IgD-negative memory B cell (primary cell): ENCODE measurements at regions not wholly inside any gene's neighbourhood (a gene's known extent, or its start where the extent isn't known, plus 50 kb on each side); places are given as distances from the start of the nearest gene placed in this dataset.

ENCODE experiments used
- H3K27ac Mint-ChIP-seq, 3 donors: one replicate each; pipeline ENCODE4 v1.8.0; 2020 to 2022; ENCODE audit warnings: mild to moderate bottlenecking in 3 of 3, mixed read lengths in 3 of 3, moderate library complexity in 1 of 3
- H3K27me3 Mint-ChIP-seq: one replicate; pipeline ENCODE4 v1.8.0; 2021; ENCODE audit warnings: mixed read lengths
- H3K36me3 Mint-ChIP-seq: one replicate; pipeline ENCODE4 v1.8.0; 2020; ENCODE audit warnings: mild to moderate bottlenecking, mixed read lengths
- H3K4me1 Mint-ChIP-seq, 3 donors: one replicate each; pipeline ENCODE4 v1.8.0; 2020 to 2022; ENCODE audit warnings: mixed read lengths in 3 of 3, mild to moderate bottlenecking in 1 of 3
- H3K4me3 Mint-ChIP-seq, 4 donors: one replicate each; pipeline ENCODE4 v1.8.0; 2020 to 2022; ENCODE audit warnings: mild to moderate bottlenecking in 4 of 4, mixed read lengths in 4 of 4, moderate library complexity in 3 of 4
- H3K9me3 Mint-ChIP-seq, 3 donors: one replicate each; pipeline ENCODE4 v1.8.0; 2020 to 2021; ENCODE audit warnings: mixed read lengths in 3 of 3, mild to moderate bottlenecking in 1 of 3

- Mint-ChIP-seq H3K36me3 (no peaks in the 10 kb centered on the region), H3K9me3 (peaks cover 0 to under 1% (median 0%) of the 10 kb centered on the region in 3 donors), H3K4me3 (no peak overlapping the region), H3K4me1 (peaks cover 0 to 1% (median 0%) of the 10 kb centered on the region in 3 donors), H3K27ac (no peak overlapping the region), H3K27me3 (peaks cover 4% of the 10 kb centered on the region)
Observed at GRCh38 chr7:131781-132482, 60.4 kb upstream of the FAM20C start.

- Mint-ChIP-seq H3K27ac (no peak overlapping the region), H3K4me1 (peaks cover 0 to 1% (median 0%) of the 10 kb centered on the region in 3 donors), H3K9me3 (peaks cover 0 to 2% (median 0%) of the 10 kb centered on the region in 3 donors), H3K4me3 (no peak overlapping the region), H3K36me3 (no peaks in the 10 kb centered on the region), H3K27me3 (peaks cover 4% of the 10 kb centered on the region)
Observed at GRCh38 chr7:132899-133298, 59.5 kb upstream of the FAM20C start.

- Mint-ChIP-seq H3K4me1 (peaks cover 0 to 1% (median 0%) of the 10 kb centered on the region in 3 donors), H3K36me3 (no peaks in the 10 kb centered on the region), H3K27me3 (peaks cover 4% of the 10 kb centered on the region), H3K27ac (no peak overlapping the region), H3K4me3 (no peak overlapping the region), H3K9me3 (peaks cover 0 to 2% (median 0%) of the 10 kb centered on the region in 3 donors)
Observed at GRCh38 chr7:133470-133869, 58.9 kb upstream of the FAM20C start.

GRCh38 chr7:134029-134428, 58.3 kb upstream of the FAM20C start:
- Mint-ChIP-seq H3K27ac (no peak overlapping the region), H3K4me3 (no peak overlapping the region), H3K4me1 (peaks cover 0 to 1% (median 0%) of the 10 kb centered on the region in 3 donors), H3K36me3 (no peaks in the 10 kb centered on the region), H3K27me3 (peaks cover 4% of the 10 kb centered on the region), H3K9me3 (peaks cover 0 to 2% (median 0%) of the 10 kb centered on the region in 3 donors)

GRCh38 chr7:134561-135256, 57.7 kb upstream of the FAM20C start:
- Mint-ChIP-seq H3K9me3 (peaks cover 0 to 2% (median 0%) of the 10 kb centered on the region in 3 donors), H3K36me3 (no peaks in the 10 kb centered on the region), H3K27me3 (peaks cover 4% of the 10 kb centered on the region), H3K4me1 (peaks cover 0 to 1% (median 0%) of the 10 kb centered on the region in 3 donors), H3K27ac (no peak overlapping the region), H3K4me3 (no peak overlapping the region)

- Mint-ChIP-seq H3K4me3 (no peak overlapping the region), H3K27me3 (peaks cover 4% of the 10 kb centered on the region), H3K4me1 (no peaks in the 10 kb centered on the region), H3K36me3 (no peaks in the 10 kb centered on the region), H3K27ac (no peak overlapping the region), H3K9me3 (peaks cover 0 to 2% (median 0%) of the 10 kb centered on the region in 3 donors)
Observed at GRCh38 chr7:135257-135653, 57.1 kb upstream of the FAM20C start.

GRCh38 chr7:135731-136645, 56.4 kb upstream of the FAM20C start:
- no peaks in the 10 kb centered on the region for H3K4me1 Mint-ChIP-seq
- H3K36me3 Mint-ChIP-seq, result no peaks in the 10 kb centered on the region
- no peak overlapping the region for H3K27ac Mint-ChIP-seq
- peak overlapping the region in 1 of 4 donors; percentile 15 for H3K4me3 Mint-ChIP-seq
- peaks cover 0 to 2% (median 0%) of the 10 kb centered on the region in 3 donors for H3K9me3 Mint-ChIP-seq
- H3K27me3 Mint-ChIP-seq, result peaks cover 4% of the 10 kb centered on the region

- Mint-ChIP-seq H3K4me3 (no peak overlapping the region), H3K36me3 (no peaks in the 10 kb centered on the region), H3K9me3 (peaks cover 0 to 2% (median 0%) of the 10 kb centered on the region in 3 donors), H3K4me1 (no peaks in the 10 kb centered on the region), H3K27ac (no peak overlapping the region), H3K27me3 (peaks cover 4% of the 10 kb centered on the region)
Observed at GRCh38 chr7:137094-137891, 55.1 kb upstream of the FAM20C start.

GRCh38 chr7:139131-139530, 53.2 kb upstream of the FAM20C start:
- Mint-ChIP-seq H3K4me1 (peaks cover 0 to 5% (median 5%) of the 10 kb centered on the region in 3 donors), H3K9me3 (peaks cover 0 to 2% (median 0%) of the 10 kb centered on the region in 3 donors), H3K4me3 (no peak overlapping the region), H3K27me3 (peaks cover 4% of the 10 kb centered on the region), H3K36me3 (no peaks in the 10 kb centered on the region), H3K27ac (no peak overlapping the region)

GRCh38 chr7:139561-140243, 52.7 kb upstream of the FAM20C start:
- no peaks in the 10 kb centered on the region for H3K36me3 Mint-ChIP-seq
- H3K4me3 Mint-ChIP-seq, result no peak overlapping the region
- H3K27me3 Mint-ChIP-seq, result peaks cover 4% of the 10 kb centered on the region
- H3K9me3 Mint-ChIP-seq, result peaks cover 0 to 2% (median 0%) of the 10 kb centered on the region in 3 donors
- peaks cover 3 to 10% (median 7%) of the 10 kb centered on the region in 3 donors for H3K4me1 Mint-ChIP-seq
- no peak overlapping the region for H3K27ac Mint-ChIP-seq

- Mint-ChIP-seq H3K27ac (no peak overlapping the region), H3K4me3 (peak overlapping the region in 1 of 4 donors; percentile 75), H3K27me3 (no peaks in the 10 kb centered on the region), H3K4me1 (peaks cover 7 to 12% (median 7%) of the 10 kb centered on the region in 3 donors), H3K36me3 (no peaks in the 10 kb centered on the region), H3K9me3 (peaks cover 0 to 2% (median 0%) of the 10 kb centered on the region in 3 donors)
Observed at GRCh38 chr7:140996-141395, 51.4 kb upstream of the FAM20C start.

GRCh38 chr7:142248-142941, 50.0 kb upstream of the FAM20C start:
- H3K27ac Mint-ChIP-seq, result peak overlapping the region in 2 of 3 donors; percentile 6 to 52
- no peaks in the 10 kb centered on the region for H3K9me3 Mint-ChIP-seq
- H3K4me1 Mint-ChIP-seq, result peaks cover 7 to 12% (median 7%) of the 10 kb centered on the region in 3 donors
- no peak overlapping the region for H3K4me3 Mint-ChIP-seq
- peaks cover 2% of the 10 kb centered on the region for H3K36me3 Mint-ChIP-seq
- H3K27me3 Mint-ChIP-seq, result no peaks in the 10 kb centered on the region
